Liver (tissue), 8 donors: ENCODE measurements at regions not wholly inside any gene's neighbourhood (a gene's known extent, or its start where the extent isn't known, plus 50 kb on each side); places are given as distances from the start of the nearest gene placed in this dataset.

Experiments used
- DNase-seq: peaks from one replicate; pipeline ENCODE4 v3.0.0-alpha.2; 2017; ENCODE audit warnings: low spot score
- H3K27ac ChIP-seq, 2 donors: one replicate each; pipeline ENCODE4 v1.7.0; 2013; ENCODE audit warnings: inconsistent platforms in 2 of 2, low read length in 2 of 2, control low read depth in 1 of 2, low read depth in 1 of 2, mild to moderate bottlenecking in 1 of 2
- H3K27me3 ChIP-seq, 4 donors: one replicate each; pipeline versions ENCODE4 v1.6.1 to v1.7.0; 2013; ENCODE audit warnings: low read length in 3 of 4, inconsistent platforms in 1 of 4, mild to moderate bottlenecking in 1 of 4, moderate library complexity in 1 of 4; ENCODE audit not compliant: control insufficient read depth in 4 of 4, insufficient read depth in 4 of 4
- H3K36me3 ChIP-seq, 4 donors: one replicate each; pipeline versions ENCODE4 v1.6.1 to v1.7.0; 2013; ENCODE audit warnings: low read length in 3 of 4, mild to moderate bottlenecking in 3 of 4, low read depth in 1 of 4, moderate library complexity in 1 of 4; ENCODE audit not compliant: control insufficient read depth in 4 of 4, insufficient read depth in 3 of 4
- H3K4me1 ChIP-seq, 4 donors: one replicate each; pipeline versions ENCODE4 v1.6.1 to v1.7.0; 2013; ENCODE audit warnings: low read length in 3 of 4, mild to moderate bottlenecking in 3 of 4, moderate library complexity in 1 of 4; ENCODE audit not compliant: control insufficient read depth in 4 of 4, insufficient read depth in 4 of 4
- H3K4me3 ChIP-seq, 3 donors: one replicate each; pipeline versions ENCODE4 v1.6.1 to v1.7.0; 2013; ENCODE audit warnings: low read length in 3 of 3, control low read depth in 1 of 3, low read depth in 1 of 3, mild to moderate bottlenecking in 1 of 3
- H3K9ac ChIP-seq, 2 donors: one replicate each; pipeline ENCODE4 v1.7.0; 2013; ENCODE audit warnings: low read length in 2 of 2, mild to moderate bottlenecking in 2 of 2, moderate library complexity in 2 of 2, control low read depth in 1 of 2, low read depth in 1 of 2
- H3K9me3 ChIP-seq, 4 donors: one replicate each; pipeline versions ENCODE4 v1.6.1 to v1.7.0; 2013; ENCODE audit warnings: low read length in 3 of 4; ENCODE audit not compliant: control insufficient read depth in 4 of 4
- CTCF ChIP-seq: fragments of 150-350 bp; IDR thresholded peaks from 2 replicates; pipeline ENCODE4 v1.5.1; 2017; ENCODE audit warnings: improper control_type of control experiment, low read depth, low read length; ENCODE audit not compliant: missing input control
- EGR1 ChIP-seq, 2 donors: IDR thresholded peaks; 2 replicates each; pipeline ENCODE4 v1.6.1; 2016 to 2018; ENCODE audit warnings: antibody characterized with exemption in 2 of 2, low read depth in 2 of 2
- FOXA1 ChIP-seq: IDR thresholded peaks from 2 replicates; pipeline ENCODE4 v1.6.1; 2016; ENCODE audit warnings: antibody characterized with exemption
- FOXA2 ChIP-seq: IDR thresholded peaks from 2 replicates; pipeline ENCODE4 v1.6.1; 2016; ENCODE audit warnings: antibody characterized with exemption
- HNF4G ChIP-seq: IDR thresholded peaks from 2 replicates; pipeline ENCODE4 v1.6.1; 2016; ENCODE audit warnings: antibody characterized with exemption
- JUND ChIP-seq, 2 donors: IDR thresholded peaks; 2 replicates each; pipeline ENCODE4 v1.6.1; 2016; ENCODE audit warnings: antibody characterized with exemption in 2 of 2
- NR2F2 ChIP-seq: IDR thresholded peaks from 2 replicates; pipeline ENCODE4 v1.6.1; 2016; ENCODE audit warnings: antibody characterized with exemption
- REST ChIP-seq: IDR thresholded peaks from 2 replicates; pipeline ENCODE4 v1.6.1; 2016; ENCODE audit warnings: antibody characterized with exemption, mild to moderate bottlenecking
- RXRA ChIP-seq, 2 donors: IDR thresholded peaks; 2 replicates each; pipeline ENCODE4 v1.6.1; 2017 to 2018; ENCODE audit warnings: antibody characterized with exemption in 2 of 2, mild to moderate bottlenecking in 1 of 2
- SP1 ChIP-seq: IDR thresholded peaks from 2 replicates; pipeline ENCODE4 v1.6.1; 2018; ENCODE audit warnings: antibody characterized with exemption, mild to moderate bottlenecking
- TAF1 ChIP-seq: conservative IDR thresholded peaks from 2 replicates; pipeline ENCODE4 v1.6.1; 2016; ENCODE audit warnings: antibody characterized with exemption, mild to moderate bottlenecking
- YY1 ChIP-seq: IDR thresholded peaks from 2 replicates; pipeline ENCODE4 v1.6.1; 2016; ENCODE audit warnings: antibody characterized with exemption, mild to moderate bottlenecking
- ZBTB33 ChIP-seq: IDR thresholded peaks from 2 replicates; pipeline ENCODE4 v1.6.1; 2016; ENCODE audit warnings: antibody characterized with exemption
- WGBS: extraction: QIAGEN DNeasy Blood & Tissue Kit; methylation state at CpG from one replicate; pipeline ENCODE4 v1.1.7; 2013; 5-methylcytosine and 5-hydroxymethylcytosine counted together
- TF ChIP-seq, protein P1 (sequence below): IDR thresholded peaks from 2 replicates; pipeline ENCODE4 v1.6.1; 2016; ENCODE audit warnings: antibody characterized with exemption
- donor health status: healthy.
- donor health status: healthy.
- donor health status: healthy.
- donor health status: healthy.
- donor health status: healthy.

GRCh38 chr6:100240798-100241197 is 223.9 kb downstream of the SIM1 start:
- Histone ChIP-seq H3K9ac (no peak overlapping the region), H3K36me3 (no peaks in the 10 kb centered on the region), H3K4me1 (no peaks in the 10 kb centered on the region), H3K27ac (no peak overlapping the region), H3K9me3 (no peaks in the 10 kb centered on the region), H3K27me3 (peaks cover 0 to 2% (median 0%) of the 10 kb centered on the region in 4 donors), H3K4me3 (no peak overlapping the region)
- TF ChIP-seq FOXA2, result no peak
- TF ChIP-seq, protein P1, sequence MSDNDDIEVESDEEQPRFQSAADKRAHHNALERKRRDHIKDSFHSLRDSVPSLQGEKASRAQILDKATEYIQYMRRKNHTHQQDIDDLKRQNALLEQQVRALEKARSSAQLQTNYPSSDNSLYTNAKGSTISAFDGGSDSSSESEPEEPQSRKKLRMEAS, result no peak
- no peak for TF ChIP-seq JUND (IDR thresholded peaks at IDR 0.05)
- no peak for TF ChIP-seq EGR1 (IDR thresholded peaks at IDR 0.05; ENCODE audit: low read depth in 2 of 2)
- no peak for TF ChIP-seq YY1
- no peak for TF ChIP-seq RXRA (IDR thresholded peaks at IDR 0.05)
- no peak for TF ChIP-seq NR2F2
- TF ChIP-seq CTCF, result no peak
- TF ChIP-seq REST, result no peak
- no peak for TF ChIP-seq FOXA1
- no peak for TF ChIP-seq ZBTB33
- no peak for TF ChIP-seq SP1
- TF ChIP-seq HNF4G, result no peak
- no peak for DNase-seq

GRCh38 chr6:100237821-100238220 is 226.9 kb downstream of the SIM1 start:
- TF ChIP-seq REST (no peak), YY1 (no peak), NR2F2 (no peak), TAF1 (no peak), SP1 (no peak)
- Histone ChIP-seq H3K36me3 (no peaks in the 10 kb centered on the region), H3K4me1 (peaks cover 0 to 3% (median 0%) of the 10 kb centered on the region in 4 donors), H3K27ac (no peak overlapping the region), H3K27me3 (no peaks in the 10 kb centered on the region), H3K4me3 (no peak overlapping the region), H3K9ac (no peak overlapping the region), H3K9me3 (no peaks in the 10 kb centered on the region)
- WGBS, result 57% methylated on average over 2 of the region's 2 CpGs
- DNase-seq, result no peak
